Prostate gland (tissue), 2 donors: ENCODE measurements at regions not wholly inside any gene's neighbourhood (a gene's known extent, or its start where the extent isn't known, plus 50 kb on each side); places are given as distances from the start of the nearest gene placed in this dataset.

Source experiments
- DNase-seq: peaks from one replicate; pipeline ENCODE4 v3.0.0-alpha.2; 2019; ENCODE audit warnings: low spot score
- H3K27ac ChIP-seq, 2 donors: fragments of 200-600 bp; sonication (generic); 2 replicates each; pipeline ENCODE4 v1.5.1; 2017 to 2019
- H3K27me3 ChIP-seq: fragments of 200-600 bp; sonication (generic); replicated peaks from 2 replicates; pipeline ENCODE4 v1.5.1; 2019; ENCODE audit not compliant: insufficient read depth
- H3K36me3 ChIP-seq, 2 donors: fragments of 200-600 bp; sonication (generic); 1 replicate in 1 of 2; 2 replicates in 1 of 2; pipeline versions ENCODE4 v1.5.1 to v1.8.1; 2017 to 2019
- H3K4me1 ChIP-seq: fragments of 200-600 bp; sonication (generic); replicated peaks from 2 replicates; pipeline ENCODE4 v1.5.1; 2019
- H3K4me3 ChIP-seq, 2 donors: fragments of 200-600 bp; sonication (generic); 2 replicates each; pipeline ENCODE4 v1.5.1; 2017 to 2019
- H3K9me3 ChIP-seq: fragments of 200-600 bp; sonication (generic); 2 replicates; pipeline ENCODE4 v1.5.1; 2017
- POLR2A ChIP-seq: fragments of 450-650 bp; IDR thresholded peaks from one replicate; pipeline ENCODE4 v1.6.1; 2016; ENCODE audit warnings: antibody characterized with exemption, mild to moderate bottlenecking
- POLR2AphosphoS5 ChIP-seq: sonication (generic); formaldehyde crosslinking; IDR thresholded peaks from one replicate; pipeline ENCODE4 v1.6.1; 2017; ENCODE audit warnings: antibody characterized with exemption
- WGBS: methylation state at CpG from one replicate; pipeline ENCODE4 v1.1.5; 2018; 5-methylcytosine and 5-hydroxymethylcytosine counted together
- intact Hi-C: fragments of 100-400 bp; cut with DNase I; formaldehyde crosslinking; loops from one replicate; pipeline ENCODE4 v1.14.2; 2022
- TF ChIP-seq, protein P1 (sequence below), 4 experiments: fragments of 200-600 bp in 2 of 4; fragments of 450-650 bp in 2 of 4; sonication (generic) in 2 of 4; IDR thresholded peaks; 1 replicate in 3 of 4; 2 replicates in 1 of 4; pipeline ENCODE4 v1.5.1; 2016 to 2019; ENCODE audit warnings: antibody characterized with exemption in 4 of 4, mild to moderate bottlenecking in 2 of 4, moderate library complexity in 2 of 4

DNA sequence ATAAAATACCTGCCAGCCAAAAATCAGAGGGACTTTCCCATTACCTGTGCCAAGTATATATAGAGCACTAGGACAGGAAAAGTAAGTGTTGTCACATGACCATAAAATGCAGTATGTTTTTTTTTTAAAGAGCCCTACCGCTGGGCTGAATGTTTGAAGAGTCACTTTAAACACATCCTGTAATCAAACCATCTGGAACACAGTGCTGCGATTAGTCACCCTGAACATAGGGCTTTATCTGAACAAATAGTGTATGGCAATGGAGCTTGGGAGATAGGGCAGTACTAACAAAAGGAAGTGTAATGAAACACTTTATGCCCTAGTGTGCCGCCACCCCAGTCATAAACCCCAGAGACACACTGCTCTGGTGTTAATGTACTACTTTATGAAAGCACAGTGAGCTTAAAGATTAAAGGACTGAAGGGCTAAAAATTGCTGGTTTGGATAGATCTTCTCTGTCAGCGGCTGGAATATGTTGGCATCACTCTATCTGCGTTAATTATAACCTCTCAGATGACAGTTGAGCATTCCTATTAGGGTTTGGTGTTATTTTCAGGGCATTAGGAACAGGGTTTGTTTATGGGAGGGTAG lies 90.4 kb downstream of the ZNF608 start:
- no peaks in the 10 kb centered on the region for H3K9me3 ChIP-seq
- no peak overlapping the region for H3K4me3 ChIP-seq
- 12% methylated on average over 5 of the region's 5 CpGs for WGBS
- H3K4me1 ChIP-seq = peaks cover 5% of the 10 kb centered on the region
- intact Hi-C loops = no loop called here
- H3K27ac ChIP-seq = peak overlapping the region; percentile 0 to 59
- TF ChIP-seq POLR2A = no peak
- TF ChIP-seq POLR2AphosphoS5 = peak; percentile 90
- TF ChIP-seq, protein P1, sequence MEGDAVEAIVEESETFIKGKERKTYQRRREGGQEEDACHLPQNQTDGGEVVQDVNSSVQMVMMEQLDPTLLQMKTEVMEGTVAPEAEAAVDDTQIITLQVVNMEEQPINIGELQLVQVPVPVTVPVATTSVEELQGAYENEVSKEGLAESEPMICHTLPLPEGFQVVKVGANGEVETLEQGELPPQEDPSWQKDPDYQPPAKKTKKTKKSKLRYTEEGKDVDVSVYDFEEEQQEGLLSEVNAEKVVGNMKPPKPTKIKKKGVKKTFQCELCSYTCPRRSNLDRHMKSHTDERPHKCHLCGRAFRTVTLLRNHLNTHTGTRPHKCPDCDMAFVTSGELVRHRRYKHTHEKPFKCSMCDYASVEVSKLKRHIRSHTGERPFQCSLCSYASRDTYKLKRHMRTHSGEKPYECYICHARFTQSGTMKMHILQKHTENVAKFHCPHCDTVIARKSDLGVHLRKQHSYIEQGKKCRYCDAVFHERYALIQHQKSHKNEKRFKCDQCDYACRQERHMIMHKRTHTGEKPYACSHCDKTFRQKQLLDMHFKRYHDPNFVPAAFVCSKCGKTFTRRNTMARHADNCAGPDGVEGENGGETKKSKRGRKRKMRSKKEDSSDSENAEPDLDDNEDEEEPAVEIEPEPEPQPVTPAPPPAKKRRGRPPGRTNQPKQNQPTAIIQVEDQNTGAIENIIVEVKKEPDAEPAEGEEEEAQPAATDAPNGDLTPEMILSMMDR (IDR thresholded peaks at IDR 0.05) = peak in 1 of 4 experiments; percentile 5
- H3K36me3 ChIP-seq = no peaks in the 10 kb centered on the region
- DNase-seq = peak; percentile 73
- H3K27me3 ChIP-seq = no peaks in the 10 kb centered on the region

DNA sequence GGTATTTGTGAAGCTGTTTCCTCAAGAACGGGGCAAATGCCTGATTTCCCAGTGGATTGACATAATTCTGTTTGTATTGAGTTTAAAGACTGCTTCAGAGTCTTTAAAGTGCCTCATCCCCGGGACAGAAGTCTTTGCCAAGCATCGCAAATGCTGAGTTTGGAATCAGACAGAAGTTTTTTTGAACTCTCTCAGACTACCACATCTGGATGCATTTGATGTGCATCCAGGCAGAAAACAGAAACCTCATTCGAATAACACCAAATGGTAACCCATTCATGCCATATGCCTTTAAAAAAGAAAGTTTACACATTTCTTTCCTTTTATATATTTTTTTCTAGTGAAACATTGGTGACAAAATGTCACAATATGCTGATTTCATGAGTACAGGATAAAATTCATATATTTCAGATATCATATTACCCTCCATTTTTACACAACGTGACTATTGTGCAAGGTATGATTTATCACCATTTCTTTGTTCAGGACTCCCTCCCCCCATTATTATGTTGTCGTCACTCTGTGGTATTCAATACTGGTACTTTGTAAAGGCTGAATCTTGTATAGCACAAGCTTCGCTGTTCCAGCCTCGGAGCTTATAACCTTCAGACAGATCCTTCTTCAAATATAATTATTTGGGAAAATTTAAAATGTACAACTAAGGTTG lies 91.1 kb downstream of the ZNF608 start:
- Histone ChIP-seq H3K4me1 (peaks cover 5% of the 10 kb centered on the region), H3K27ac (peak overlapping the region; percentile 0 to 59), H3K36me3 (no peaks in the 10 kb centered on the region), H3K9me3 (no peaks in the 10 kb centered on the region), H3K4me3 (no peak overlapping the region), H3K27me3 (no peaks in the 10 kb centered on the region)
- intact Hi-C loops = no loop called here
- no peak for TF ChIP-seq POLR2A
- no peak for TF ChIP-seq POLR2AphosphoS5
- TF ChIP-seq, protein P1 (IDR thresholded peaks at IDR 0.05) = no peak
- 12% methylated on average over 8 of the region's 8 CpGs for WGBS
- DNase-seq = no peak

DNA sequence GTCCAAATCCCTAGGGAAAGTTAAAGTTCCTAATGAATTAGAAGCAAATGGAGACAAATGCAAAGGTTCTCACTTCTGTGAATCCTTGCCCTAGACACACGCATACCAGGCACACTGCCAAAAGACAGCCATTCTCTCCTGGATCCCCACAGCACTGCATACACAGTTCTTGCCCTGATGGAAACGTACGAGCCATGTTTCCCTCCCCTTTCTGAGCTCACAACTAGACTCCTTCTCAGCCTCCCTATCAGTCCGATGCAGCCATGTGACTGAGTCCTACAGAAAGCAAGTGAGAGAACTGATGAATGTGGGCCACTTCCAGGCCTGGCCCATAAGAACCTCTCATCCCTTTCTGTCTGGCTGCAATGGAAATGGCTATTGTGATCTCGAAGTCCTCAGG lies 92.0 kb downstream of the ZNF608 start:
- intact Hi-C loops = loop anchor here (5.0 kb wide), 1 partner anchor 93 kb away; the partner anchor contains the start of gene ZNF608
- no peaks in the 10 kb centered on the region for H3K36me3 ChIP-seq
- no peak overlapping the region for H3K4me3 ChIP-seq
- no peaks in the 10 kb centered on the region for H3K27me3 ChIP-seq
- 65% methylated on average over 5 of the region's 5 CpGs for WGBS
- TF ChIP-seq POLR2A (no peak), POLR2AphosphoS5 (no peak)
- TF ChIP-seq, protein P1 (IDR thresholded peaks at IDR 0.05) = no peak
- H3K4me1 ChIP-seq = peaks cover 5% of the 10 kb centered on the region
- no peak overlapping the region for H3K27ac ChIP-seq
- H3K9me3 ChIP-seq = no peaks in the 10 kb centered on the region
- DNase-seq = no peak

DNA sequence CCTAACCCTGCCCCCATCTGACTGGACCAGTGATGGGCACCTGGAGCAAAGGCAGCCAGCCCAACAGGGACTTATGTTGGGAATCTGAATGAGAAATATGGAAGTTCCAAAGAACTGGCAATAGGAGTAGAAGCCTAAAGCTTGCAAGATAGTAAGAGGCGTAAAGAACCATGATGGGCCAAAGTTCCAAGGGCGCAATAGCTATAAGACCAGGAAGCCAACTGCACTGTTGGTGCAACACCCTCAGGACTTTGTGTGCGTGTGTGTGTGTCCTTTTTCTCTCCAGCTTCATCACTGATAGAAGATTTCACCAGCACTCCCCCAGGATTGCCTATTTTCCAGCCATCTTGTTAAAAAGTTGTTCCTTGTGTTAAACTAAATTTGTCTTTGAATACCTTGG lies 92.8 kb downstream of the ZNF608 start:
- no peak for DNase-seq
- TF ChIP-seq POLR2AphosphoS5 (no peak), POLR2A (no peak)
- TF ChIP-seq, protein P1 (IDR thresholded peaks at IDR 0.05) = no peak
- intact Hi-C loops = loop anchor here (5.0 kb wide), 1 partner anchor 94 kb away; the partner anchor contains the start of gene ZNF608
- H3K4me1 ChIP-seq = peaks cover 5% of the 10 kb centered on the region
- 68% methylated on average over 3 of the region's 3 CpGs for WGBS
- H3K36me3 ChIP-seq = no peaks in the 10 kb centered on the region
- no peaks in the 10 kb centered on the region for H3K27me3 ChIP-seq
- no peak overlapping the region for H3K27ac ChIP-seq
- no peaks in the 10 kb centered on the region for H3K9me3 ChIP-seq
- H3K4me3 ChIP-seq = no peak overlapping the region
